Mesenchymal stem cell (in vitro differentiated cells and primary cell): ENCODE measurements at regions not wholly inside any gene's neighbourhood (a gene's known extent, or its start where the extent isn't known, plus 50 kb on each side); places are given as distances from the start of the nearest gene placed in this dataset.

Experiments used
- DNase-seq: peaks from one replicate; pipeline ENCODE4 v3.0.0-alpha.2; 2013
- H2AFZ ChIP-seq: one replicate; pipeline ENCODE4 v1.6.1; 2013; ENCODE audit warnings: low read depth, mild to moderate bottlenecking, control low read depth, inconsistent platforms, low read length, moderate library complexity
- H2AK5ac ChIP-seq: 2 replicates; pipeline ENCODE4 v1.6.1; 2013; ENCODE audit warnings: low read length, moderate library complexity, mild to moderate bottlenecking, inconsistent platforms; ENCODE audit not compliant: severe bottlenecking
- H2BK120ac ChIP-seq: one replicate; pipeline ENCODE4 v1.6.1; 2013; ENCODE audit warnings: low read depth, mild to moderate bottlenecking, inconsistent platforms, low read length, moderate library complexity
- H2BK12ac ChIP-seq, 2 experiments: one replicate each; pipeline ENCODE4 v1.6.1; 2013; ENCODE audit warnings: inconsistent platforms in 2 of 2, low read length in 2 of 2, mild to moderate bottlenecking in 2 of 2, moderate library complexity in 2 of 2, control low read depth in 1 of 2
- H2BK15ac ChIP-seq: one replicate; pipeline ENCODE4 v1.6.1; 2013; ENCODE audit warnings: mild to moderate bottlenecking, low read depth, inconsistent platforms; ENCODE audit not compliant: poor library complexity, severe bottlenecking
- H2BK5ac ChIP-seq: 2 replicates; pipeline ENCODE4 v1.6.1; 2013; ENCODE audit warnings: low read depth, mild to moderate bottlenecking, low read length, control low read depth, inconsistent platforms; ENCODE audit not compliant: poor library complexity, severe bottlenecking
- H3K14ac ChIP-seq, 2 experiments: one replicate each; pipeline ENCODE4 v1.6.1; 2013; ENCODE audit warnings: inconsistent platforms in 2 of 2, low read length in 2 of 2, control low read depth in 1 of 2, mild to moderate bottlenecking in 1 of 2, moderate library complexity in 1 of 2
- H3K18ac ChIP-seq, 2 experiments: one replicate each; pipeline ENCODE4 v1.6.1; 2013; ENCODE audit warnings: inconsistent platforms in 2 of 2, low read length in 2 of 2, control low read depth in 1 of 2, low read depth in 1 of 2, mild to moderate bottlenecking in 1 of 2
- H3K23ac ChIP-seq, 2 experiments: one replicate each; pipeline ENCODE4 v1.6.1; 2013; ENCODE audit warnings: inconsistent platforms in 2 of 2, low read length in 2 of 2, mild to moderate bottlenecking in 2 of 2, moderate library complexity in 2 of 2, control low read depth in 1 of 2
- H3K27ac ChIP-seq: 2 replicates; pipeline ENCODE4 v1.5.1; 2013; ENCODE audit warnings: mild to moderate bottlenecking, moderate library complexity, low read length, control low read depth, inconsistent platforms; ENCODE audit not compliant: poor library complexity, severe bottlenecking
- H3K27me3 ChIP-seq, 2 experiments: 2 replicates each; pipeline versions ENCODE4 v1.6.1 to v1.7.0; 2013; ENCODE audit warnings: low read length in 2 of 2, mild to moderate bottlenecking in 2 of 2, moderate library complexity in 2 of 2, control low read depth in 1 of 2, inconsistent platforms in 1 of 2; ENCODE audit not compliant: control insufficient read depth in 1 of 2, insufficient read depth in 1 of 2
- H3K36me3 ChIP-seq, 2 experiments: 2 replicates each; pipeline versions ENCODE4 v1.6.1 to v1.7.0; 2013; ENCODE audit warnings: low read length in 2 of 2, control low read depth in 1 of 2, inconsistent platforms in 1 of 2, low read depth in 1 of 2, mild to moderate bottlenecking in 1 of 2; ENCODE audit not compliant: insufficient read depth in 2 of 2, control insufficient read depth in 1 of 2
- H3K4ac ChIP-seq, 2 experiments: one replicate each; pipeline ENCODE4 v1.6.1; 2013; ENCODE audit warnings: inconsistent platforms in 2 of 2, low read length in 2 of 2, mild to moderate bottlenecking in 2 of 2, moderate library complexity in 2 of 2, control low read depth in 1 of 2, low read depth in 1 of 2
- H3K4me1 ChIP-seq: 2 replicates; pipeline ENCODE4 v1.6.1; 2013; ENCODE audit warnings: low read depth, low read length, control low read depth; ENCODE audit not compliant: control insufficient read depth, insufficient read depth
- H3K4me2 ChIP-seq: 2 replicates; pipeline ENCODE4 v1.6.1; 2013; ENCODE audit warnings: low read length, mild to moderate bottlenecking, inconsistent platforms; ENCODE audit not compliant: poor library complexity, severe bottlenecking
- H3K4me3 ChIP-seq, 2 experiments: 2 replicates each; pipeline versions ENCODE4 v1.5.1 to v1.7.0; 2013; ENCODE audit warnings: low read length in 2 of 2, mild to moderate bottlenecking in 2 of 2, control low read depth in 1 of 2, low read depth in 1 of 2; ENCODE audit not compliant: insufficient read depth in 1 of 2
- H3K79me1 ChIP-seq: replicated peaks from 2 replicates; pipeline ENCODE4 v1.6.1; 2013; ENCODE audit warnings: mild to moderate bottlenecking, control low read depth, low read length, inconsistent platforms; ENCODE audit not compliant: poor library complexity, severe bottlenecking
- H3K9ac ChIP-seq: 2 replicates; pipeline ENCODE4 v1.7.0; 2013; ENCODE audit warnings: mild to moderate bottlenecking, low read length, moderate library complexity
- H3K9me3 ChIP-seq: 2 replicates; pipeline ENCODE4 v1.7.0; 2013; ENCODE audit warnings: mild to moderate bottlenecking, low read length; ENCODE audit not compliant: control insufficient read depth
- H4K8ac ChIP-seq: one replicate; pipeline ENCODE4 v1.6.1; 2013; ENCODE audit warnings: inconsistent platforms, mild to moderate bottlenecking, low read length, moderate library complexity
- H4K91ac ChIP-seq: one replicate; pipeline ENCODE4 v1.6.1; 2013; ENCODE audit warnings: mild to moderate bottlenecking, low read length, inconsistent platforms
- WGBS: methylation state at CpG from one replicate; pipeline ENCODE4 v1.1.7; 2013; ENCODE audit warnings: mixed read lengths; 5-methylcytosine and 5-hydroxymethylcytosine counted together

DNA sequence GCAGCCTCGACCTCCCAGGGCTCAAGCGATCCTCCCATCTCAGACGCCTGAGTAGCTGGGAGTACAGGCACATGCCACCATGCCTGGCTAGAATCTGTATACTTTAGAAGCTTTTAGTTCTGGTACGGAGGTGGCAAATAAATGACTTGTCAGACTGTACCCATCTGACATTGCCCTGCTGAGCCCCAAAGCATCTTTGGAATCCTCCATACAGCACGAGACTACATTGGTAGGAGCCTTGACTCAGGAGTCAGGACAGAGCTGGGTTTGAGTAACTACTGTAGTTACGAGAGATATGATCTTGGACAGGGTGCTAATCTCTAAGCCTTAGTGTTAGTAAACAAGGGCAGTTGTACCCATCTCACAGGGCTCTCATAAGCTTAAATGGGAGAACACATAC lies 67.8 kb upstream of the NPHP3 start:
- Histone ChIP-seq H3K27ac (no peak overlapping the region), H2BK15ac (no peak overlapping the region), H2BK5ac (no peak overlapping the region), H2AK5ac (no peak overlapping the region), H3K27me3 (peaks cover 7 to 9% of the 10 kb centered on the region in 2 experiments), H4K91ac (no peak overlapping the region), H3K23ac (no peak overlapping the region), H3K9me3 (peaks cover 18% of the 10 kb centered on the region), H3K36me3 (no peaks in the 10 kb centered on the region), H3K18ac (no peak overlapping the region), H3K4me1 (no peaks in the 10 kb centered on the region), H3K14ac (no peak overlapping the region), H3K79me1 (no peaks in the 10 kb centered on the region), H3K4me3 (no peak overlapping the region), H2AFZ (no peak overlapping the region), H4K8ac (no peak overlapping the region), H3K4ac (no peak overlapping the region), H2BK12ac (no peak overlapping the region), H3K4me2 (no peak overlapping the region), H3K9ac (no peak overlapping the region), H2BK120ac (no peak overlapping the region)
- WGBS = 83% methylated on average over 5 of the region's 6 CpGs
- DNase-seq = no peak

DNA sequence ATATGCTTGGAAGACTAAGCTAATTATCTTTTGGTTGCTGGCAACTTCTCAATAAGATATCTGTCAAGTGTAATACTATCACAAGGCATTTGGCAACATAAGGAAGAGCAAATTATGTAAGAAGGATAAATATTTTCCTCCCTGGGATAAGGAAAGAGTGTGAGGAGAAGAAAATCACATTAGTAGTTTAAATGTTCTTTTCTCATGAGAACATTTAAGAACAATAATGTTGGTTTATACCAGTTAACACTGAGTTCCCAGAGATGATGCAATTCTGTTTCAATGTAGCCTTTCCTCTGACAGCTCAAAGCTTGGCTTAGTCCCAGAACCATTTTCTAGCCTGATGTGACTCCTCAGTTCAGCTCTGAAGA lies 66.1 kb upstream of the NPHP3 start:
- H3K27ac ChIP-seq = no peak overlapping the region
- H4K91ac ChIP-seq = no peak overlapping the region
- H3K27me3 ChIP-seq = peaks cover 7 to 9% of the 10 kb centered on the region in 2 experiments
- H2BK12ac ChIP-seq = no peak overlapping the region
- H4K8ac ChIP-seq = no peak overlapping the region
- no peak overlapping the region for H3K4me2 ChIP-seq
- H2AK5ac ChIP-seq = no peak overlapping the region
- no peak overlapping the region for H2AFZ ChIP-seq
- no peak overlapping the region for H2BK5ac ChIP-seq
- no peak overlapping the region for H3K4ac ChIP-seq
- H3K36me3 ChIP-seq = no peaks in the 10 kb centered on the region
- peaks cover 3% of the 10 kb centered on the region for H3K9me3 ChIP-seq
- no peak overlapping the region for H3K18ac ChIP-seq
- peak overlapping the region; percentile 43 for H3K9ac ChIP-seq
- H3K4me3 ChIP-seq = no peak overlapping the region
- no peak overlapping the region for H3K23ac ChIP-seq
- no peak overlapping the region for H2BK120ac ChIP-seq
- H2BK15ac ChIP-seq = no peak overlapping the region
- H3K14ac ChIP-seq = no peak overlapping the region
- H3K4me1 ChIP-seq = no peaks in the 10 kb centered on the region
- peak; percentile 48 for DNase-seq
- no peaks in the 10 kb centered on the region for H3K79me1 ChIP-seq

DNA sequence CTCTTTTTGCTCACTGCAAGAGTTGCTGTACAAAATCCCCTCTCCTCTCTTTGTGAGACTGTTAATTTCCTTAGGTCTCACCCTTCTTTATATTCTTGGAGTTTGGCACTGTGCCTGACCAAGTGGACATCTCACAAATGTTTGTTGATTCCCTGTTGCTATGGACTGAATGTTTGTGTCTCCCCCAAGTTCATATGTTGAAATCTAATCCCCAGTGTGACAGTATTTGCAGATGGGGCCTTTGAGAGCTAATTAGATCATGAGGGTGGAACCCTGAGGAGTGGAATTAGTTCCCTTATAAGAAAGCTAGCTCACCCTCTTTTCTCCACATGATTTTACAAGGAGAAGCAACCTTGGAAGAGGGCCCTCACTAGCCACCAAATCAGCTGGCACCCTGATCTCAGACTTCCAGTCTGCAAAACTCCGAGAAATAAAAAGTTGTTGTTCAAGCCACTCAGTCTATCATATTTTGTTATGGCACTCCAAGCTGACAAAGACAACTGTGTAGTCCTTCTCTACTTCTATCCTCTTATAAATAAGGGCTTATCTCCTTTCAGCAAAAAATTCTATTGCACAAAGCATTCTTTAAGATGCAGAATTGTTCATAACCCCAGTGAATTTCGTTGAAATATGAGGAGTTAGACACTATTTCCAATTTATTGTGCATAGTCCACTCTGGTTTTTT lies 65.5 kb upstream of the NPHP3 start:
- H2AFZ ChIP-seq = no peak overlapping the region
- no peak overlapping the region for H4K8ac ChIP-seq
- no peaks in the 10 kb centered on the region for H3K79me1 ChIP-seq
- H2BK120ac ChIP-seq = no peak overlapping the region
- no peak overlapping the region for H2BK15ac ChIP-seq
- no peak overlapping the region for H3K4ac ChIP-seq
- H3K9me3 ChIP-seq = no peaks in the 10 kb centered on the region
- WGBS = 77% methylated on average over 1 of the region's 2 CpGs
- no peak overlapping the region for H4K91ac ChIP-seq
- peaks cover 7 to 9% of the 10 kb centered on the region in 2 experiments for H3K27me3 ChIP-seq
- no peak overlapping the region for H2BK12ac ChIP-seq
- H3K14ac ChIP-seq = no peak overlapping the region
- H3K4me2 ChIP-seq = no peak overlapping the region
- DNase-seq = peak; percentile 72
- no peak overlapping the region for H3K27ac ChIP-seq
- no peaks in the 10 kb centered on the region for H3K36me3 ChIP-seq
- H2AK5ac ChIP-seq = no peak overlapping the region
- no peak overlapping the region for H3K18ac ChIP-seq
- H2BK5ac ChIP-seq = no peak overlapping the region
- H3K9ac ChIP-seq = peak overlapping the region; percentile 43
- H3K23ac ChIP-seq = no peak overlapping the region
- H3K4me1 ChIP-seq = no peaks in the 10 kb centered on the region
- no peak overlapping the region for H3K4me3 ChIP-seq

DNA sequence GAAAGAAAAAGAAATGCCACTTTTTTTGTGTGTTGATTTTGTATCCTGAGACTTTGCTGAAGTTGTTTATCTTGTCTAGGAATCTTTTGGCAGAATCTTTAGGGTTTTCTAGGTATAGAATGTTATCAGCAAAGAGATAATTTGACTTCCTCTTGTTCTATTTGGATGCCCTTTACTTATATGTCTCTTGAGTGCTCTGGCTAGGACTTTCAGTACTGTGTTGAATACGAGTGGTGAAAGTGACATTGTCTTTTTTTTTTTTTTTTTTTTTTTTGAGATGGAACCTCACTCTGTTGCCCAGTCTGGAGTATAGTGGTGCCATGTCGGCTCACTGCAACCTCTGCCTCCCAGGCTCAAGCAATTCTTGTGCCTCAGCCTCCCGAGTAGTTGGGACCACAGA lies 64.7 kb upstream of the NPHP3 start:
- no peak overlapping the region for H3K4me3 ChIP-seq
- no peaks in the 10 kb centered on the region for H3K9me3 ChIP-seq
- no peak overlapping the region for H3K14ac ChIP-seq
- no peak overlapping the region for H3K4ac ChIP-seq
- H3K4me1 ChIP-seq = no peaks in the 10 kb centered on the region
- no peak overlapping the region for H2AFZ ChIP-seq
- H3K23ac ChIP-seq = no peak overlapping the region
- H2BK120ac ChIP-seq = no peak overlapping the region
- 68% methylated on average over 3 of the region's 3 CpGs for WGBS
- H2BK15ac ChIP-seq = no peak overlapping the region
- H3K18ac ChIP-seq = no peak overlapping the region
- H3K27ac ChIP-seq = no peak overlapping the region
- no peak overlapping the region for H2AK5ac ChIP-seq
- H3K36me3 ChIP-seq = no peaks in the 10 kb centered on the region
- H2BK12ac ChIP-seq = no peak overlapping the region
- no peaks in the 10 kb centered on the region for H3K79me1 ChIP-seq
- H3K9ac ChIP-seq = no peak overlapping the region
- no peak overlapping the region for H3K4me2 ChIP-seq
- no peak overlapping the region for H4K8ac ChIP-seq
- H3K27me3 ChIP-seq = peaks cover 5 to 7% of the 10 kb centered on the region in 2 experiments
- no peak overlapping the region for H4K91ac ChIP-seq
- no peak for DNase-seq
- H2BK5ac ChIP-seq = no peak overlapping the region
